ENCODE measurements at regions not wholly inside any gene's neighbourhood (a gene's known extent, or its start where the extent isn't known, plus 50 kb on each side); places are given as distances from the start of the nearest gene placed in this dataset.

GRCh38 chr1:30126848-30127247 is 596.5 kb downstream of the MATN1 start:
- no peak overlapping the region for H3K9ac ChIP-seq (ENCODE audit: low read length)
- no peak overlapping the region for H3K4me2 ChIP-seq (ENCODE audit: low read length)
- H3K27ac ChIP-seq (ENCODE audit: low read depth, low read length): no peak overlapping the region
- ChIA-PET RAD21 (ENCODE audit: low non-redundant PET in 1 of 2, low total read pairs in 2 of 2, uncharacterized antibody in 2 of 2, unreplicated experiment in 2 of 2) (no interaction called here), POLR2A (no interaction called here), CTCF (no interaction called here)
- no peak for TF ChIP-seq ZNF274 (IDR thresholded peaks at IDR 0.05; ENCODE audit: low read depth, low read length)
- no peak for TF ChIP-seq ZBTB33 (IDR thresholded peaks at IDR 0.05; ENCODE audit: extremely low read depth, insufficient replicate concordance, low read length)
- TF ChIP-seq POLR2A (IDR thresholded peaks at IDR 0.05; ENCODE audit: borderline replicate concordance, extremely low read depth, insufficient read depth, insufficient read length): no peak
- TF ChIP-seq FOSL1 (IDR thresholded peaks at IDR 0.05; ENCODE audit: low read depth): no peak
- TF ChIP-seq CBX3 (IDR thresholded peaks at IDR 0.05; ENCODE audit: low read depth): no peak
- TF ChIP-seq RAD21 (IDR thresholded peaks at IDR 0.05; ENCODE audit: low read depth): no peak
- no peak for TF ChIP-seq SIN3A (IDR thresholded peaks at IDR 0.05; ENCODE audit: low read depth)
- no peak for TF ChIP-seq ELF1 (IDR thresholded peaks at IDR 0.05; ENCODE audit: borderline replicate concordance, low read depth)
- TF ChIP-seq ZFX (IDR thresholded peaks at IDR 0.05): no peak
- no peak for TF ChIP-seq CEBPB (IDR thresholded peaks at IDR 0.05; ENCODE audit: low read depth)
- TF ChIP-seq MAX (IDR thresholded peaks at IDR 0.05): no peak
- no peak for TF ChIP-seq EZH2 (IDR thresholded peaks at IDR 0.05)
- TF ChIP-seq SRF (IDR thresholded peaks at IDR 0.05; ENCODE audit: low read depth): no peak
- intact Hi-C loops (cut with micrococcal nuclease): no loop called here
- no peak overlapping the region for H2AFZ ChIP-seq (ENCODE audit: low read depth, low read length, poor library complexity, severe bottlenecking)
- H4K20me1 ChIP-seq (ENCODE audit: insufficient read depth): no peaks in the 10 kb centered on the region
- H3K36me3 ChIP-seq (ENCODE audit: control insufficient read depth in 1 of 2, insufficient read depth in 2 of 2, low read length in 2 of 2): no peaks in the 10 kb centered on the region
- no peaks in the 10 kb centered on the region for H3K9me2 ChIP-seq (ENCODE audit: insufficient read depth)
- BruUV-seq (replicated peaks): no TSS peak
- H3K79me2 ChIP-seq (ENCODE audit: insufficient read depth, low read length): no peaks in the 10 kb centered on the region
- DNase-seq (ENCODE audit: low read depth, low spot score) (no peak), ATAC-seq (no peak)
- no peaks in the 10 kb centered on the region for H3K9me3 ChIP-seq (ENCODE audit: control insufficient read depth in 1 of 2, insufficient read depth in 1 of 2, low read depth in 1 of 2, low read length in 2 of 2)
- H3K27me3 ChIP-seq (ENCODE audit: insufficient read depth, low read length): no peaks in the 10 kb centered on the region; the same call in 1 of the 2 replicates
- H3K4me1 ChIP-seq (ENCODE audit: control insufficient read depth in 1 of 2, insufficient read depth in 2 of 2, low read length in 2 of 2): no peaks in the 10 kb centered on the region
- H3K4me3 ChIP-seq (replicated peaks in 1 of 2; ENCODE audit: low read depth in 1 of 2, low read length in 2 of 2): no peak overlapping the region

Data from HCT116 (cell line).